ENCODE measurements at regions not wholly inside any gene's neighbourhood (a gene's known extent, or its start where the extent isn't known, plus 50 kb on each side); places are given as distances from the start of the nearest gene placed in this dataset.
"Not testable (repeated sequence)": the region's sequence is repeated elsewhere in the genome, so short reads cannot be mapped to it uniquely, and the experiment has no call there.

- DNase-seq = no peak
Observed at GRCh38 chr21:20882462-20883407, 115.5 kb upstream of the NCAM2 start.

- no peak for DNase-seq
Observed at GRCh38 chr21:20883408-20883800, 114.8 kb upstream of the NCAM2 start.

- no peak for DNase-seq
Observed at GRCh38 chr21:20902511-20902910, 95.7 kb upstream of the NCAM2 start.

- DNase-seq = no peak
Observed at GRCh38 chr21:20902998-20903397, 95.2 kb upstream of the NCAM2 start.

GRCh38 chr21:20927555-20927954 is 70.7 kb upstream of the NCAM2 start:
- DNase-seq = not testable (repeated sequence)

GRCh38 chr21:20942523-20942922 is 55.7 kb upstream of the NCAM2 start:
- no peak for DNase-seq

GRCh38 chr21:20943561-20943997 is 54.6 kb upstream of the NCAM2 start:
- no peak for DNase-seq

GRCh38 chr21:20944139-20944538 is 54.1 kb upstream of the NCAM2 start:
- no peak for DNase-seq

- DNase-seq = no peak
Observed at GRCh38 chr21:20946701-20947100, 51.5 kb upstream of the NCAM2 start.
